ENCODE measurements at regions not wholly inside any gene's neighbourhood (a gene's known extent, or its start where the extent isn't known, plus 50 kb on each side); places are given as distances from the start of the nearest gene placed in this dataset.
A peak's percentile ranks its signal among the peaks of the same experiment; 100 is the strongest.

- TF ChIP-seq CTCF (conservative IDR thresholded peaks at IDR 0.05; ENCODE audit: low read depth, low read length) (no peak), EZH2phosphoT487 (IDR thresholded peaks at IDR 0.05; ENCODE audit: borderline replicate concordance, low read length) (no peak), EZH2 (IDR thresholded peaks at IDR 0.05; ENCODE audit: low read length, unreplicated experiment) (no peak)
- Histone ChIP-seq H3K9me3 (ENCODE audit: low read length) (no peaks in the 10 kb centered on the region), H3K36me3 (ENCODE audit: low read depth, low read length) (no peaks in the 10 kb centered on the region), H4K20me1 (ENCODE audit: low read length) (no peaks in the 10 kb centered on the region), H3K79me2 (ENCODE audit: low read length) (no peaks in the 10 kb centered on the region), H3K9me2 (replicated peaks; ENCODE audit: low read length) (no peaks in the 10 kb centered on the region), H3K27ac (ENCODE audit: low read length) (no peak overlapping the region), H3K4me1 (ENCODE audit: insufficient read depth, low read length) (peaks cover 38% of the 10 kb centered on the region), H3K4me3 (ENCODE audit: low read length) (no peak overlapping the region), H3K9ac (ENCODE audit: low read length) (no peak overlapping the region), H2AFZ (ENCODE audit: low read length) (peak overlapping the region; percentile 25; the same call in 1 of the 2 replicates), H3F3A (ENCODE audit: low read length, unreplicated experiment) (no peaks in the 10 kb centered on the region), H3K27me3 (ENCODE audit: low read length) (no peaks in the 10 kb centered on the region), H3K4me2 (ENCODE audit: low read length) (no peak overlapping the region)
- no peak for DNase-seq
- intact Hi-C loops (cut with micrococcal nuclease), result loop anchor here (10.0 kb wide), 2 partner anchors 221 to 249 kb away; no protein-coding TSS in a partner anchor
- POLR2A ChIA-PET (ENCODE audit: unreplicated experiment), result no interaction called here
- ATAC-seq, result no peak
- CTCF ChIA-PET, result no interaction called here
- BruUV-seq (replicated peaks), result no TSS peak
Measured at GRCh38 chr13:109496216-109496615, 290.2 kb downstream of the IRS2 start.

GRCh38 chr13:109494925-109495369 lies 291.4 kb downstream of the IRS2 start:
- Histone ChIP-seq H3K9me2 (replicated peaks; ENCODE audit: low read length) (no peaks in the 10 kb centered on the region), H3F3A (ENCODE audit: low read length, unreplicated experiment) (no peaks in the 10 kb centered on the region), H3K36me3 (ENCODE audit: low read depth, low read length) (no peaks in the 10 kb centered on the region), H3K9me3 (ENCODE audit: low read length) (no peaks in the 10 kb centered on the region), H3K79me2 (ENCODE audit: low read length) (no peaks in the 10 kb centered on the region), H3K9ac (ENCODE audit: low read length) (peak overlapping the region; percentile 70), H3K27ac (ENCODE audit: low read length) (peak overlapping the region; percentile 89), H4K20me1 (ENCODE audit: low read length) (no peaks in the 10 kb centered on the region), H3K4me1 (ENCODE audit: insufficient read depth, low read length) (peaks cover 38% of the 10 kb centered on the region), H3K4me3 (ENCODE audit: low read length) (peak overlapping the region; percentile 48), H3K27me3 (ENCODE audit: low read length) (no peaks in the 10 kb centered on the region), H2AFZ (ENCODE audit: low read length) (peak overlapping the region; percentile 79), H3K4me2 (ENCODE audit: low read length) (peak overlapping the region; percentile 80)
- POLR2A ChIA-PET (ENCODE audit: unreplicated experiment), result no interaction called here
- DNase-seq, result peak; percentile 74
- CTCF ChIA-PET, result no interaction called here
- peak; percentile 86 for ATAC-seq
- intact Hi-C loops (cut with micrococcal nuclease), result loop anchor here (5.0 to 10.0 kb wide), 3 partner anchors 220 to 348 kb away; no protein-coding TSS in a partner anchor
- TF ChIP-seq EZH2 (IDR thresholded peaks at IDR 0.05; ENCODE audit: low read length, unreplicated experiment) (no peak), EZH2phosphoT487 (IDR thresholded peaks at IDR 0.05; ENCODE audit: borderline replicate concordance, low read length) (no peak), CTCF (conservative IDR thresholded peaks at IDR 0.05; ENCODE audit: low read depth, low read length) (no peak)
- no TSS peak for BruUV-seq (replicated peaks)

- intact Hi-C loops (cut with micrococcal nuclease), result no loop called here
- ChIA-PET CTCF (no interaction called here), POLR2A (ENCODE audit: unreplicated experiment) (no interaction called here)
- Histone ChIP-seq H3K4me3 (ENCODE audit: low read length) (no peak overlapping the region), H3K27me3 (ENCODE audit: low read length) (no peaks in the 10 kb centered on the region), H4K20me1 (ENCODE audit: low read length) (no peaks in the 10 kb centered on the region), H3F3A (ENCODE audit: low read length, unreplicated experiment) (no peaks in the 10 kb centered on the region), H3K36me3 (ENCODE audit: low read depth, low read length) (no peaks in the 10 kb centered on the region), H3K4me1 (ENCODE audit: insufficient read depth, low read length) (no peaks in the 10 kb centered on the region), H3K9ac (ENCODE audit: low read length) (no peak overlapping the region), H3K9me2 (replicated peaks; ENCODE audit: low read length) (no peaks in the 10 kb centered on the region), H2AFZ (ENCODE audit: low read length) (0 out of 2 replicates have a peak overlapping the region, but pooled peaks have one; percentile 26), H3K27ac (ENCODE audit: low read length) (no peak overlapping the region), H3K79me2 (ENCODE audit: low read length) (no peaks in the 10 kb centered on the region), H3K4me2 (ENCODE audit: low read length) (no peak overlapping the region), H3K9me3 (ENCODE audit: low read length) (no peaks in the 10 kb centered on the region)
- TF ChIP-seq EZH2 (IDR thresholded peaks at IDR 0.05; ENCODE audit: low read length, unreplicated experiment) (no peak), CTCF (conservative IDR thresholded peaks at IDR 0.05; ENCODE audit: low read depth, low read length) (no peak), EZH2phosphoT487 (IDR thresholded peaks at IDR 0.05; ENCODE audit: borderline replicate concordance, low read length) (no peak)
- ATAC-seq (no peak), DNase-seq (no peak)
- no TSS peak for BruUV-seq (replicated peaks)
Measured at GRCh38 chr13:109485136-109485794, 301.1 kb downstream of the IRS2 start.

Data from PC-3 (cell line).